Gastrocnemius medialis (tissue), 4 donors: ENCODE measurements at regions not wholly inside any gene's neighbourhood (a gene's known extent, or its start where the extent isn't known, plus 50 kb on each side); places are given as distances from the start of the nearest gene placed in this dataset.
"Not testable (repeated sequence)": the region's sequence is repeated elsewhere in the genome, so short reads cannot be mapped to it uniquely, and the experiment has no call there.

Experiments used
- ATAC-seq, 2 donors: fragments of 150-250 bp; one replicate each; pipeline ENCODE4 v1.9.1; 2016
- DNase-seq, 2 donors: peaks; one replicate each; pipeline ENCODE4 v3.0.0-alpha.2; 2019
- H3K27ac ChIP-seq, 4 donors: fragments of 200-600 bp; sonication (generic); 1 replicate in 1 of 4; 2 replicates in 3 of 4; pipeline ENCODE4 v1.5.1; 2016 to 2018; ENCODE audit warnings: mild to moderate bottlenecking in 2 of 4, moderate library complexity in 1 of 4
- H3K27me3 ChIP-seq, 3 donors: fragments of 200-600 bp; sonication (generic) in 2 of 3; 1 replicate in 1 of 3; 2 replicates in 2 of 3; pipeline versions ENCODE4 v1.5.1 to v1.6.0; 2016 to 2019; ENCODE audit warnings: mild to moderate bottlenecking in 1 of 3, moderate library complexity in 1 of 3
- H3K36me3 ChIP-seq, 2 donors: fragments of 200-600 bp; sonication (generic) in 1 of 2; one replicate each; pipeline ENCODE4 v1.5.1; 2017 to 2018
- H3K4me1 ChIP-seq, 2 donors: fragments of 200-600 bp; sonication (generic) in 1 of 2; one replicate each; pipeline ENCODE4 v1.5.1; 2016 to 2017; ENCODE audit warnings: mild to moderate bottlenecking in 2 of 2
- H3K4me3 ChIP-seq, 4 donors: fragments of 200-600 bp; sonication (generic) in 3 of 4; 1 replicate in 1 of 4; 2 replicates in 3 of 4; pipeline ENCODE4 v1.5.1; 2016 to 2019; ENCODE audit warnings: mild to moderate bottlenecking in 2 of 4
- H3K9me3 ChIP-seq, 3 donors: fragments of 200-600 bp; sonication (generic) in 2 of 3; 1 replicate in 1 of 3; 2 replicates in 2 of 3; pipeline ENCODE4 v1.5.1; 2016 to 2019
- POLR2A ChIP-seq, 2 donors: fragments of 450-650 bp; IDR thresholded peaks; one replicate each; pipeline ENCODE4 v1.6.1; 2017; ENCODE audit warnings: antibody characterized with exemption in 2 of 2, mild to moderate bottlenecking in 2 of 2, moderate library complexity in 2 of 2
- in situ Hi-C, 4 donors: fragments of 200-750 bp; cut with MboI; loops; one replicate each; pipeline versions ENCODE4 v1.15.0 to v1.8.0; 2017; ENCODE audit warnings: low sequenced_read_pairs in 4 of 4
- intact Hi-C: fragments of 100-400 bp; cut with DNase I; formaldehyde crosslinking; loops from one replicate; pipeline ENCODE4 v1.15.1; 2023; ENCODE audit warnings: low total_unique reads
- TF ChIP-seq, protein P1 (sequence below), 5 experiments: fragments of 450-650 bp in 3 of 5; fragments of 200-600 bp in 2 of 5; sonication (generic) in 2 of 5; IDR thresholded peaks in 4 of 5; conservative IDR thresholded peaks in 1 of 5; 1 replicate in 4 of 5; 2 replicates in 1 of 5; pipeline ENCODE4 v1.5.1; 2016 to 2019; ENCODE audit warnings: antibody characterized with exemption in 5 of 5, mild to moderate bottlenecking in 3 of 5, moderate library complexity in 3 of 5

DNA sequence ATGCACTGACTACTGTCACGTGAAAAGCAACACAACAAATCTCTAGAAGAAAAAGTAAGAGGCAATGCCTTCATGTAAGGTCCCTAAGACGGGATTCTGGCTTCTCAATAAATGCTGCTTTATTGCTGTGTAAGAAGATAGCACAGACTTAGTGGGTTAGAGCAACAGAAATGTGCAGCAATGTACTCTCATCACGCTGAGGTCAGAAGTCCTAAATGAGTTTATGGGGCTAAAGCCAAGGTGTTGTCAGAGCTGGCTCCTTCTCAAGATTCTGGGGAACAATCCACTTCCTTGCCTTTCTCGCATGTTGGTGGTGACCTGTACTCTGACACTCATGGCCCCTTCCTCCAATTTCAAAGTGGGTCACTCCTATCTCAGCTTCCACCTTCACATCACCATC lies 93.4 kb downstream of the SHANK2 start:
- H3K36me3 ChIP-seq, result no peaks in the 10 kb centered on the region
- DNase-seq, result no peak

DNA sequence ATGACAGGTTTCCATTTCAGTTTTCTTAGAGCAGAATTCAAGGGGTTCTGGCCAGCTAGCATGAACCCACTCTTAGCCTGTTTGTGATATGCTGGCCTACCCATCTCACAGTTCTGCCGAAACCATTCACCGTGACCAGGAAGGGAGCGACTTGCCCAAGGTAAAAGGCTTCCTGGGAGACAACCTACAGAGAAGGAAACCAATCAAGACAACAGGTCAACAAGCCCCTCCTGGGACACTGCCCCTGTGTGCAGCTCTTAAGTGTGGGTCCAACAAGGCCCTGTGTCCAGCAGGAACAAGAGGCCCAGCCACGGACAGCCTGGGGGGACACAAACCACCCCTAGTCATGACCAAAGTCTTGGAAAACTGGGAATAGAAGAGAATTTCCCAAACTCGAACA lies 94.7 kb downstream of the SHANK2 start:
- H3K36me3 ChIP-seq, H3K4me1 ChIP-seq, in situ Hi-C loops, ATAC-seq, H3K4me3 ChIP-seq, H3K27me3 ChIP-seq, H3K27ac ChIP-seq, intact Hi-C loops, H3K9me3 ChIP-seq, DNase-seq: not testable (repeated sequence)

More for the DNA sequence above, 93.4 kb downstream of the SHANK2 start:
- intact Hi-C loops, result no loop called here
- H3K4me3 ChIP-seq, result no peak overlapping the region
- no peak for TF ChIP-seq POLR2A (IDR thresholded peaks at IDR 0.05)
- TF ChIP-seq, protein P1, sequence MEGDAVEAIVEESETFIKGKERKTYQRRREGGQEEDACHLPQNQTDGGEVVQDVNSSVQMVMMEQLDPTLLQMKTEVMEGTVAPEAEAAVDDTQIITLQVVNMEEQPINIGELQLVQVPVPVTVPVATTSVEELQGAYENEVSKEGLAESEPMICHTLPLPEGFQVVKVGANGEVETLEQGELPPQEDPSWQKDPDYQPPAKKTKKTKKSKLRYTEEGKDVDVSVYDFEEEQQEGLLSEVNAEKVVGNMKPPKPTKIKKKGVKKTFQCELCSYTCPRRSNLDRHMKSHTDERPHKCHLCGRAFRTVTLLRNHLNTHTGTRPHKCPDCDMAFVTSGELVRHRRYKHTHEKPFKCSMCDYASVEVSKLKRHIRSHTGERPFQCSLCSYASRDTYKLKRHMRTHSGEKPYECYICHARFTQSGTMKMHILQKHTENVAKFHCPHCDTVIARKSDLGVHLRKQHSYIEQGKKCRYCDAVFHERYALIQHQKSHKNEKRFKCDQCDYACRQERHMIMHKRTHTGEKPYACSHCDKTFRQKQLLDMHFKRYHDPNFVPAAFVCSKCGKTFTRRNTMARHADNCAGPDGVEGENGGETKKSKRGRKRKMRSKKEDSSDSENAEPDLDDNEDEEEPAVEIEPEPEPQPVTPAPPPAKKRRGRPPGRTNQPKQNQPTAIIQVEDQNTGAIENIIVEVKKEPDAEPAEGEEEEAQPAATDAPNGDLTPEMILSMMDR (IDR thresholded peaks at IDR 0.05 in 4 of 5, conservative IDR thresholded peaks at IDR 0.05 in 1 of 5), result no peak
- no peaks in the 10 kb centered on the region for H3K4me1 ChIP-seq
- H3K27ac ChIP-seq, result no peak overlapping the region
- no peaks in the 10 kb centered on the region for H3K27me3 ChIP-seq
- ATAC-seq, result no peak
- in situ Hi-C loops, result no loop called here
- H3K9me3 ChIP-seq, result no peaks in the 10 kb centered on the region

DNA sequence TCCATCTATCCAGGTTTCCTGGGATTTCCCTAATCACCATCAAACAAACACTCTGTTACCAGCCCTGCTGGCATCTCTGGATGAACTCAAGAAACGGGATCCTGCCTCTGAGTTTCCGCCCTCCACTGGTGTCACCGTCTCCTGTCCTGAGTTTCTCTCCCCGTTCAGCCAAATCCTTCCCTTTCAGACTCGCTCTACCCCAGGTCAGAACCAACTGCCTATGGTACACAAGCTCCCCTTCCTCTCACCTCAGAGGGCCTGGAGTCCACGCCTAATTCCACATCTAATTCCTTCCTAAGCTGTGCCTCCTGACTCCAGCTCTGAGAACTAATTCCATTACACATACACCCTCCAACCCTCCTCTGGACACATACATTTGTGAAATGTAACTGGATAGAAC lies 96.1 kb downstream of the SHANK2 start:
- intact Hi-C loops, result no loop called here
- Histone ChIP-seq H3K9me3 (no peaks in the 10 kb centered on the region), H3K27ac (no peak overlapping the region), H3K27me3 (peaks cover 4 to 9% (median 7%) of the 10 kb centered on the region in 3 donors), H3K4me1 (no peaks in the 10 kb centered on the region), H3K36me3 (no peaks in the 10 kb centered on the region), H3K4me3 (no peak overlapping the region)
- ATAC-seq (no peak), DNase-seq (no peak)
- in situ Hi-C loops, result no loop called here
- TF ChIP-seq POLR2A (IDR thresholded peaks at IDR 0.05), result no peak
- TF ChIP-seq, protein P1 (IDR thresholded peaks at IDR 0.05 in 4 of 5, conservative IDR thresholded peaks at IDR 0.05 in 1 of 5), result no peak

DNA sequence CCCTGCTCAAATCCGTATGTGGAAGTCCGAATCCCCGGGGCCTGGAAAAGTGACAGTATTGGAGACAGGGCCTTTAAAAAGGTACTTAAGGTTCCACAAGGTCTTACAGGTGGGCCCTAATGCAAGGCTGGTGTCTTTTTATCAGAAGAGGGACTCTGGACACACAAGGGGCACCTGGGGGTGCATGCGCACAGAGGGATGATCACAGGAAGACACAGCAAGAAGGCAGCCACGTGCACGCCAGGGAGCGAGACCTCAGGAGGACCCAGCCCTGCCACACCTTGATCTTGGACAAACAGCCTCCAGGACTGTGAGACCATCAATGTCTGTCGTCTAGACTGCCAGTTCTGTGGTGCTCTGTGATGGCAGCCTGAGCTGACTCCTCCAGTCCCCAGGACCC lies 96.5 kb downstream of the SHANK2 start:
- TF ChIP-seq, protein P1 (IDR thresholded peaks at IDR 0.05 in 4 of 5, conservative IDR thresholded peaks at IDR 0.05 in 1 of 5), result no peak
- intact Hi-C loops (no loop called here), in situ Hi-C loops (no loop called here)
- H3K4me1 ChIP-seq, result no peaks in the 10 kb centered on the region
- H3K27ac ChIP-seq, result no peak overlapping the region
- H3K9me3 ChIP-seq, result no peaks in the 10 kb centered on the region
- no peak overlapping the region for H3K4me3 ChIP-seq
- ATAC-seq (no peak), DNase-seq (no peak)
- H3K27me3 ChIP-seq, result peaks cover 4 to 10% (median 7%) of the 10 kb centered on the region in 3 donors
- no peaks in the 10 kb centered on the region for H3K36me3 ChIP-seq

DNA sequence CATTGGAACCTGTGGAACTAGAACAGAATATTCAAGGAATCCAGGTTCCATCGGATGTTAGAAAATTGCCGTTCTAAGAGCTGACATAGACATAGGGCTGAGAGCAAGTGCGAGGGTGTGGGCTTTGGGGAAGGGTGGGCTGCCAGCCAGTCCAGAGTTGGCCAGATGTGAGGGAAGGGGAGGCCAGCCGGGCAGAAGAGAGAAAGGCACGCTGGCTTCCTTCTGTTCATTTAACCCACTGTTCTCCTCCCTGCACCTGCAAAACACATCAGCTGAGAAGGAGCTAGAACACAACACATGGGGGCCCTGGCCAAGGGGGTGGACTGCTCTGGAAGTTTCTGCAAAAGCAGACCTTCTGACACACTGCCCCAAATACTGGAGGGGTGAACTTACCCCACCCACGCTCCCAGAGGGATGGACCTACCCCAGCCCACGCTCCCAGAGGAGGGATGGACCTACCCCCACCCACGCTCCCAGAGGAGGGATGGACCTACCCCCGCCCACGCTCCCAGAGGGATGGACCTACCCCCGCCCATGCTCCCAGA lies 98.0 kb downstream of the SHANK2 start:
- TF ChIP-seq, protein P1 (IDR thresholded peaks at IDR 0.05 in 4 of 5, conservative IDR thresholded peaks at IDR 0.05 in 1 of 5), result no peak
- TF ChIP-seq POLR2A (IDR thresholded peaks at IDR 0.05), result no peak
- DNase-seq (no peak), ATAC-seq (no peak)
- intact Hi-C loops, result no loop called here
- no peaks in the 10 kb centered on the region for H3K36me3 ChIP-seq
- H3K4me3 ChIP-seq, result no peak overlapping the region
- H3K9me3 ChIP-seq, result no peaks in the 10 kb centered on the region
- H3K27me3 ChIP-seq, result peaks cover 4 to 10% (median 7%) of the 10 kb centered on the region in 3 donors
- H3K4me1 ChIP-seq, result no peaks in the 10 kb centered on the region
- in situ Hi-C loops, result no loop called here
- no peak overlapping the region for H3K27ac ChIP-seq
